Loucy (cell line): ENCODE measurements at regions not wholly inside any gene's neighbourhood (a gene's known extent, or its start where the extent isn't known, plus 50 kb on each side); places are given as distances from the start of the nearest gene placed in this dataset.

ENCODE experiments used
- H2AFZ ChIP-seq: fragments of 200-600 bp; sonication (generic); 2 replicates; pipeline ENCODE4 v1.6.0; 2016; ENCODE audit warnings: antibody characterized with exemption, mild to moderate bottlenecking, low read length, moderate library complexity
- H3F3A ChIP-seq: fragments of 200-600 bp; 2 replicates; pipeline ENCODE4 v1.6.0; 2016; ENCODE audit warnings: antibody characterized with exemption, low read depth, mild to moderate bottlenecking
- H3K27me3 ChIP-seq: fragments of 200-600 bp; sonication (generic); 2 replicates; pipeline ENCODE4 v1.6.1; 2014; ENCODE audit warnings: low read length, mild to moderate bottlenecking; ENCODE audit not compliant: insufficient read depth, poor library complexity, severe bottlenecking
- H3K36me3 ChIP-seq: fragments of 200-600 bp; sonication (generic); 2 replicates; pipeline ENCODE4 v1.6.1; 2016; ENCODE audit warnings: low read length; ENCODE audit not compliant: insufficient read depth
- H3K4me1 ChIP-seq: fragments of 200-600 bp; sonication (generic); 2 replicates; pipeline ENCODE4 v1.5.1; 2014; ENCODE audit warnings: low read length, mild to moderate bottlenecking; ENCODE audit not compliant: insufficient read depth, poor library complexity, severe bottlenecking
- H3K4me2 ChIP-seq: fragments of 200-600 bp; sonication (generic); 2 replicates; pipeline ENCODE4 v1.6.0; 2014; ENCODE audit warnings: antibody characterized with exemption, low read length, low read depth, mild to moderate bottlenecking; ENCODE audit not compliant: poor library complexity, severe bottlenecking
- H3K4me3 ChIP-seq: fragments of 200-600 bp; sonication (generic); 2 replicates; pipeline ENCODE4 v1.5.1; 2014; ENCODE audit warnings: low read length, mild to moderate bottlenecking, mixed read lengths; ENCODE audit not compliant: poor library complexity, severe bottlenecking
- H3K79me2 ChIP-seq: fragments of 200-600 bp; sonication (generic); 2 replicates; pipeline ENCODE4 v1.6.1; 2014; ENCODE audit warnings: low read length; ENCODE audit not compliant: insufficient read depth
- H3K9ac ChIP-seq: fragments of 200-600 bp; sonication (generic); 2 replicates; pipeline ENCODE4 v1.6.0; 2014; ENCODE audit warnings: mild to moderate bottlenecking, low read depth, low read length, moderate library complexity; ENCODE audit not compliant: poor library complexity, severe bottlenecking
- H3K9me2 ChIP-seq: fragments of 200-600 bp; sonication (generic); replicated peaks from 2 replicates; pipeline ENCODE4 v1.6.1; 2016; ENCODE audit warnings: low read depth, low read length, mixed read lengths
- H3K9me3 ChIP-seq: fragments of 200-600 bp; sonication (generic); 2 replicates; pipeline ENCODE4 v1.6.1; 2014; ENCODE audit warnings: mild to moderate bottlenecking, antibody characterized with exemption, low read length, low read depth; ENCODE audit not compliant: insufficient read depth
- H4K20me1 ChIP-seq: fragments of 200-600 bp; sonication (generic); 2 replicates; pipeline ENCODE4 v1.6.0; 2014; ENCODE audit warnings: antibody characterized with exemption, low read length, mild to moderate bottlenecking; ENCODE audit not compliant: insufficient read depth, poor library complexity, severe bottlenecking
- EZH2phosphoT487 ChIP-seq: fragments of 200-600 bp; IDR thresholded peaks from 2 replicates; pipeline ENCODE4 v1.6.1; 2018; ENCODE audit warnings: antibody characterized with exemption, mild to moderate bottlenecking, moderate library complexity, borderline replicate concordance
- TF ChIP-seq, protein P1 (sequence below): fragments of 200-600 bp; sonication (generic); conservative IDR thresholded peaks from 2 replicates; pipeline ENCODE4 v1.5.1; 2014; ENCODE audit warnings: mild to moderate bottlenecking, antibody characterized with exemption, low read length

DNA sequence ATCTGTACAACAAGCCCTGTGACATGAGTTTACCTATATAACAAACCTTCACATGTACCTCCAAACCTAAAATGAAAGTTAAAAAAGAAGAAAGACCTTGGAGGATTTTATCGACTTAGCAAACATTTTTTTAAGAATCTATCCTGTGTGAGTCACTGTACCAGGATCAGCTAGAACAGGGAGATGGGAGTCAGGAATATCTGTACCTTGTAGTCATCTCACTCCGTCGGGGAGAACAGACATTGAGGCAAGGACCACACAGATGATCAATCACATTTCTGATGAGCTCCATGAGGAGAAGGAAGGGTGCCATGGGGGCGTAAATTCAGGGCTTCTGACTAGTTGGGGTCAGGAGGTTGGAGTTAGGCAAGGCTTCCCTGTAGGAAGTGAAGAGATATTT, 310.6 kb downstream of the VRK1 start:
- H3K79me2 ChIP-seq, result no peaks in the 10 kb centered on the region
- no peaks in the 10 kb centered on the region for H3K9me2 ChIP-seq
- no peaks in the 10 kb centered on the region for H3K36me3 ChIP-seq
- no peaks in the 10 kb centered on the region for H3F3A ChIP-seq
- H2AFZ ChIP-seq, result no peak overlapping the region
- TF ChIP-seq, protein P1, sequence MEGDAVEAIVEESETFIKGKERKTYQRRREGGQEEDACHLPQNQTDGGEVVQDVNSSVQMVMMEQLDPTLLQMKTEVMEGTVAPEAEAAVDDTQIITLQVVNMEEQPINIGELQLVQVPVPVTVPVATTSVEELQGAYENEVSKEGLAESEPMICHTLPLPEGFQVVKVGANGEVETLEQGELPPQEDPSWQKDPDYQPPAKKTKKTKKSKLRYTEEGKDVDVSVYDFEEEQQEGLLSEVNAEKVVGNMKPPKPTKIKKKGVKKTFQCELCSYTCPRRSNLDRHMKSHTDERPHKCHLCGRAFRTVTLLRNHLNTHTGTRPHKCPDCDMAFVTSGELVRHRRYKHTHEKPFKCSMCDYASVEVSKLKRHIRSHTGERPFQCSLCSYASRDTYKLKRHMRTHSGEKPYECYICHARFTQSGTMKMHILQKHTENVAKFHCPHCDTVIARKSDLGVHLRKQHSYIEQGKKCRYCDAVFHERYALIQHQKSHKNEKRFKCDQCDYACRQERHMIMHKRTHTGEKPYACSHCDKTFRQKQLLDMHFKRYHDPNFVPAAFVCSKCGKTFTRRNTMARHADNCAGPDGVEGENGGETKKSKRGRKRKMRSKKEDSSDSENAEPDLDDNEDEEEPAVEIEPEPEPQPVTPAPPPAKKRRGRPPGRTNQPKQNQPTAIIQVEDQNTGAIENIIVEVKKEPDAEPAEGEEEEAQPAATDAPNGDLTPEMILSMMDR, result no peak
- no peak for TF ChIP-seq EZH2phosphoT487
- H4K20me1 ChIP-seq, result no peaks in the 10 kb centered on the region
- no peaks in the 10 kb centered on the region for H3K27me3 ChIP-seq
- H3K4me2 ChIP-seq, result no peak overlapping the region
- H3K4me3 ChIP-seq, result no peak overlapping the region
- H3K9me3 ChIP-seq, result peaks cover 2% of the 10 kb centered on the region; the same call in 1 of the 2 replicates
- no peak overlapping the region for H3K9ac ChIP-seq
- no peaks in the 10 kb centered on the region for H3K4me1 ChIP-seq

DNA sequence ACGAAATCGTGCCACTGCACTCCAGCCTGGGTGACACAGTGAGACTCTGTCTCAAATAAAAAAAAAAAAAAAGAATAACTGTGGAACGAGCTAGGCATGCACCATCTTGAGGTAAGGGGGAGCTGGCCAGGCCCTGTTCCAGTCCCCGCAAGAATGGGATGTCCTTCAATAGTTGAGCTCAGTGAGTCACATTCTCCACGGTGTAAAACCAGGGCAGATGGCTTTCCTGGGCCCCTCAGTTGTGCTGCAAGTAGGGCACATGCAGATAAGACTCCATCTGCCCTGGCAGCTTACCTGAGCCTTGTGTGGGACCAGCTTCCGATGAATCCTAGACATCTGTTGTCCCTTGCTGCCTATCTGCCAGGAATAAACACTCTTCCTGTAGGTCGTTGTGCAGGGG, 312.1 kb downstream of the VRK1 start:
- TF ChIP-seq EZH2phosphoT487, result no peak
- TF ChIP-seq, protein P1, result no peak
- Histone ChIP-seq H3K4me2 (no peak overlapping the region), H2AFZ (no peak overlapping the region), H4K20me1 (no peaks in the 10 kb centered on the region), H3K9me2 (no peaks in the 10 kb centered on the region), H3K4me3 (no peak overlapping the region), H3K9me3 (peaks cover 2% of the 10 kb centered on the region; the same call in 1 of the 2 replicates), H3K36me3 (no peaks in the 10 kb centered on the region), H3K9ac (no peak overlapping the region), H3K79me2 (no peaks in the 10 kb centered on the region), H3K27me3 (no peaks in the 10 kb centered on the region), H3K4me1 (no peaks in the 10 kb centered on the region), H3F3A (no peaks in the 10 kb centered on the region)

DNA sequence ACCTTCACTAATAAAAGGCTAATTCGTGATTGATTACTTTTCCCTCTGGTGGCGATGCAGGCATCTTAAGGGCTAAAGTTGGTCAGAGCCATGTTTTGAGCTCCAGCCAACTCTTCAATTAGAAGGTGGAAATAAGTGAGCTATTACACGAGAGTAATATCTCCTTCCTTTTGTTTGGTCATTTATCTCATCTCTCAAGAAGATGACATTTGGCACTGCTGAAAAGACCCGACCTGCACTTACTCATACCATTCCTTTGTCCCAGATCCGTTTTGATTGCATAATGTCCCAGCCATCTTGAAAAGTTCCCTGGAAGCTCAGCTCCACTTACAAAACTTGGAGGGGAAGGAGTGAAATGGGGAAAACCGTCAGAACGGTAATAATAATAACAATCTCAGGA, 316.2 kb downstream of the VRK1 start:
- H3K27me3 ChIP-seq, result no peaks in the 10 kb centered on the region
- no peaks in the 10 kb centered on the region for H4K20me1 ChIP-seq
- H2AFZ ChIP-seq, result no peak overlapping the region
- no peaks in the 10 kb centered on the region for H3K9me2 ChIP-seq
- no peak overlapping the region for H3K9ac ChIP-seq
- no peaks in the 10 kb centered on the region for H3K79me2 ChIP-seq
- no peaks in the 10 kb centered on the region for H3F3A ChIP-seq
- H3K4me2 ChIP-seq, result no peak overlapping the region
- no peaks in the 10 kb centered on the region for H3K4me1 ChIP-seq
- peaks cover 2% of the 10 kb centered on the region; the same call in 1 of the 2 replicates for H3K9me3 ChIP-seq
- H3K36me3 ChIP-seq, result no peaks in the 10 kb centered on the region
- H3K4me3 ChIP-seq, result no peak overlapping the region
- TF ChIP-seq EZH2phosphoT487, result no peak

DNA sequence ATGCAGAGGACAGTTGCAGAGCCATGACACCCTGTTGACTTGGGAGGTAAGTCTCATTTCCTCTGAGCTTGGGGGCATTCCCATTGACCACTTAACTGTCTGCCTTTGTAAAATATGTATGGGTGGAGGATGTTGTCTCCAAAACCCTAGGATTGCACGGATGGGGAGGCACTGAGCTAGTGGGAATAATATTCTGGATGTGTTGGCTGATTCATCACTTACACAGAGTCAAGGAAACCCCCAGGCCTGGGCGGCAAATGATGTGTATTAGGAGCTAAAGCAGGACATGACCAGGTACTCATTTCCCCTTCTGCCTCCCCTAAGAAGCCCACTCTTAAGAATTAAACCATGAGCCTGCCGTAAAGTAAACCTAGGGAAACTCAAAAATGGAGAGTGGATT, 319.4 kb downstream of the VRK1 start:
- no peaks in the 10 kb centered on the region for H3F3A ChIP-seq
- H3K9ac ChIP-seq, result no peak overlapping the region
- no peaks in the 10 kb centered on the region for H3K79me2 ChIP-seq
- no peaks in the 10 kb centered on the region for H3K27me3 ChIP-seq
- no peaks in the 10 kb centered on the region for H3K4me1 ChIP-seq
- H2AFZ ChIP-seq, result no peak overlapping the region
- H3K4me3 ChIP-seq, result no peak overlapping the region
- TF ChIP-seq, protein P1, result no peak
- no peak for TF ChIP-seq EZH2phosphoT487
- H3K4me2 ChIP-seq, result no peak overlapping the region
- no peaks in the 10 kb centered on the region for H3K9me3 ChIP-seq
- no peaks in the 10 kb centered on the region for H4K20me1 ChIP-seq
- no peaks in the 10 kb centered on the region for H3K9me2 ChIP-seq
- H3K36me3 ChIP-seq, result no peaks in the 10 kb centered on the region
